H1 (cell line): ENCODE measurements at regions not wholly inside any gene's neighbourhood (a gene's known extent, or its start where the extent isn't known, plus 50 kb on each side); places are given as distances from the start of the nearest gene placed in this dataset.

Experiments used
- CTCF ChIA-PET: fragments of 300-600 bp; sonication (Branson Sonifier 250); formaldehyde crosslinking; loops from one replicate; lab custom pipeline; 2021; ENCODE audit not compliant: partially characterized antibody; lab: Charles Lee
- POLR2A ChIA-PET: fragments of 300-600 bp; sonication (Branson Sonifier 250); formaldehyde crosslinking; loops from one replicate; lab custom pipeline; 2021; ENCODE audit warnings: inconsistent platforms; ENCODE audit not compliant: partially characterized antibody; lab: Charles Lee
- DNase-seq, 2 experiments: peaks; one replicate each; pipeline versions ENCODE4 v3.0.0 to v3.0.0-alpha.2; 2010 to 2022; ENCODE audit warnings: low spot score in 2 of 2, low read depth in 1 of 2, mixed read lengths in 1 of 2
- FAIRE-seq: peaks from 2 replicates; lab custom pipeline; 2011; peaks lifted over from hg19 to GRCh38; lab: Jason Lieb, UNC
- H2AFZ ChIP-seq: 2 replicates; pipeline ENCODE4 v1.8.1; 2012; ENCODE audit warnings: low read length, inconsistent platforms
- H2AK5ac ChIP-seq: 2 replicates; pipeline ENCODE4 v1.6.1; 2013; ENCODE audit warnings: low read depth, low read length
- H2BK120ac ChIP-seq: replicated peaks from 2 replicates; pipeline ENCODE3; 2013; ENCODE audit warnings: low read depth, low read length, inconsistent platforms
- H2BK12ac ChIP-seq: 2 replicates; pipeline ENCODE4 v1.6.1; 2013; ENCODE audit warnings: low read depth, low read length
- H2BK15ac ChIP-seq: 2 replicates; pipeline ENCODE4 v1.6.1; 2013; ENCODE audit warnings: low read length
- H2BK20ac ChIP-seq: 2 replicates; pipeline ENCODE4 v1.6.1; 2013; ENCODE audit warnings: low read length
- H2BK5ac ChIP-seq: 2 replicates; pipeline ENCODE4 v1.6.1; 2013; ENCODE audit warnings: low read depth, low read length
- H3K14ac ChIP-seq: 2 replicates; pipeline ENCODE4 v1.6.1; 2013; ENCODE audit warnings: inconsistent platforms; ENCODE audit not compliant: insufficient read length
- H3K18ac ChIP-seq: 2 replicates; pipeline ENCODE4 v1.6.1; 2013; ENCODE audit warnings: low read length; ENCODE audit errors: extremely low read depth
- H3K23ac ChIP-seq: 2 replicates; pipeline ENCODE4 v1.6.1; 2013; ENCODE audit warnings: inconsistent platforms; ENCODE audit not compliant: insufficient read length
- H3K23me2 ChIP-seq: 2 replicates; pipeline ENCODE4 v1.6.1; 2013; ENCODE audit warnings: low read depth, low read length
- H3K27ac ChIP-seq: 2 replicates; pipeline ENCODE4 v1.6.1; 2011; ENCODE audit warnings: low read depth, low read length, inconsistent platforms
- H3K27me3 ChIP-seq, 4 experiments: replicated peaks in 1 of 4; 1 replicate in 1 of 4; 2 replicates in 3 of 4; pipeline versions ENCODE4 v1.6.1 to v1.8.1; 2011 to 2013; ENCODE audit warnings: low read length in 3 of 4, mild to moderate bottlenecking in 3 of 4, inconsistent platforms in 2 of 4, mixed read lengths in 2 of 4, moderate library complexity in 1 of 4; ENCODE audit not compliant: control insufficient read depth in 3 of 4, insufficient read depth in 3 of 4; ENCODE audit errors: extremely low read depth in 1 of 4
- H3K36me3 ChIP-seq, 4 experiments: 2 replicates each; pipeline versions ENCODE4 v1.6.1 to v1.8.1; 2011 to 2013; ENCODE audit warnings: mild to moderate bottlenecking in 4 of 4, low read length in 3 of 4, moderate library complexity in 2 of 4, control low read depth in 1 of 4, inconsistent platforms in 1 of 4; ENCODE audit not compliant: insufficient read depth in 4 of 4, control insufficient read depth in 2 of 4
- H3K4ac ChIP-seq: replicated peaks from 2 replicates; pipeline ENCODE3; 2013; ENCODE audit warnings: low read length, low read depth, mixed read lengths, inconsistent platforms; ENCODE audit not compliant: insufficient read length
- H3K4me1 ChIP-seq, 4 experiments: replicated peaks in 1 of 4; 1 replicate in 1 of 4; 2 replicates in 3 of 4; pipeline versions ENCODE4 v1.6.1 to v1.8.1; 2011 to 2013; ENCODE audit warnings: low read length in 3 of 4, inconsistent platforms in 2 of 4, mixed read lengths in 1 of 4; ENCODE audit not compliant: insufficient read depth in 4 of 4, control insufficient read depth in 3 of 4
- H3K4me2 ChIP-seq, 2 experiments: 2 replicates each; pipeline versions ENCODE4 v1.6.1 to v1.8.1; 2011 to 2013; ENCODE audit warnings: low read depth in 2 of 2, low read length in 2 of 2, control low read depth in 1 of 2, inconsistent platforms in 1 of 2, mild to moderate bottlenecking in 1 of 2; ENCODE audit not compliant: insufficient read depth in 1 of 2
- H3K4me3 ChIP-seq, 4 experiments: fragments of 200-600, 300-600 bp in 1 of 4; sonication (generic), shearing (Covaris generic), sonication (Bioruptor Twin) in 1 of 4; 2 replicates each; pipeline versions ENCODE4 v1.5.1 to v1.8.1; 2011 to 2016; ENCODE audit warnings: low read length in 4 of 4, low read depth in 3 of 4, control low read depth in 2 of 4, inconsistent platforms in 2 of 4, mild to moderate bottlenecking in 2 of 4, mixed read lengths in 1 of 4, moderate library complexity in 1 of 4; ENCODE audit not compliant: insufficient read depth in 2 of 4; ENCODE audit errors: extremely low read depth in 1 of 4
- H3K56ac ChIP-seq: replicated peaks from 2 replicates; pipeline ENCODE3; 2013; ENCODE audit warnings: low read depth, mild to moderate bottlenecking, mixed read lengths, low read length, inconsistent platforms; ENCODE audit not compliant: insufficient read length
- H3K79me1 ChIP-seq: 2 replicates; pipeline ENCODE4 v1.6.1; 2013; ENCODE audit warnings: low read depth, low read length, control low read depth
- H3K79me2 ChIP-seq, 2 experiments: 2 replicates each; pipeline versions ENCODE4 v1.6.1 to v1.8.1; 2012 to 2013; ENCODE audit warnings: low read length in 2 of 2, mild to moderate bottlenecking in 2 of 2, inconsistent platforms in 1 of 2; ENCODE audit not compliant: insufficient read depth in 2 of 2, control insufficient read depth in 1 of 2
- H3K9ac ChIP-seq, 4 experiments: replicated peaks in 1 of 4; 1 replicate in 1 of 4; 2 replicates in 3 of 4; pipeline versions ENCODE4 v1.6.1 to v1.8.1; 2011 to 2013; ENCODE audit warnings: low read depth in 3 of 4, low read length in 3 of 4, control low read depth in 2 of 4, mild to moderate bottlenecking in 2 of 4, moderate library complexity in 2 of 4, inconsistent platforms in 1 of 4; ENCODE audit errors: extremely low read depth in 1 of 4
- H3K9me3 ChIP-seq, 2 experiments: 2 replicates each; pipeline versions ENCODE4 v1.6.1 to v1.8.1; 2012 to 2013; ENCODE audit warnings: mild to moderate bottlenecking in 2 of 2, moderate library complexity in 2 of 2, control low read depth in 1 of 2, inconsistent platforms in 1 of 2, low read depth in 1 of 2, low read length in 1 of 2, mixed read lengths in 1 of 2; ENCODE audit not compliant: insufficient read depth in 2 of 2
- H4K20me1 ChIP-seq, 2 experiments: replicated peaks in 1 of 2; 2 replicates each; pipeline versions ENCODE3 to v1.8.1; 2011 to 2013; ENCODE audit warnings: inconsistent platforms in 2 of 2, low read length in 2 of 2, mild to moderate bottlenecking in 1 of 2; ENCODE audit not compliant: insufficient read depth in 2 of 2, control insufficient read depth in 1 of 2
- H4K5ac ChIP-seq: 2 replicates; pipeline ENCODE4 v1.6.1; 2013; ENCODE audit warnings: low read length, low read depth, mixed read lengths, inconsistent platforms; ENCODE audit not compliant: insufficient read length
- H4K8ac ChIP-seq: 2 replicates; pipeline ENCODE4 v1.8.0; 2013; ENCODE audit warnings: mild to moderate bottlenecking, moderate library complexity, low read length, inconsistent platforms; ENCODE audit not compliant: insufficient read depth; ENCODE audit errors: extremely low read depth
- H4K91ac ChIP-seq: replicated peaks from 2 replicates; pipeline ENCODE3; 2013; ENCODE audit warnings: low read length, mixed read lengths, inconsistent platforms; ENCODE audit not compliant: insufficient read length
- ASH2L ChIP-seq: fragments of 200-600, 300-600 bp; sonication (generic); IDR thresholded peaks from one replicate; pipeline ENCODE4 v1.7.1; 2017; ENCODE audit warnings: low read length
- BCL11A ChIP-seq, 2 experiments: IDR thresholded peaks; one replicate each; pipeline ENCODE4 v1.6.1; 2011; ENCODE audit warnings: low read depth in 2 of 2, low read length in 2 of 2, mild to moderate bottlenecking in 2 of 2
- CEBPB ChIP-seq: IDR thresholded peaks from 2 replicates; pipeline ENCODE4 v1.6.1; 2012; ENCODE audit warnings: low read depth, low read length
- CHD2 ChIP-seq: IDR thresholded peaks from 2 replicates; pipeline ENCODE4 v1.6.1; 2012; ENCODE audit warnings: low read length, improper control_type of control experiment
- JUN ChIP-seq: IDR thresholded peaks from 2 replicates; pipeline ENCODE4 v1.6.1; 2011; ENCODE audit warnings: low read depth, mild to moderate bottlenecking, improper control_type of control experiment, low read length
- KDM4A ChIP-seq: IDR thresholded peaks from one replicate; pipeline ENCODE4 v1.7.1; 2012; ENCODE audit warnings: low read depth, mild to moderate bottlenecking, moderate library complexity, low read length, inconsistent platforms; ENCODE audit not compliant: severe bottlenecking
- MAFK ChIP-seq: IDR thresholded peaks from 2 replicates; pipeline ENCODE4 v1.6.1; 2012; ENCODE audit warnings: low read depth, mild to moderate bottlenecking, improper control_type of control experiment, low read length
- RBBP5 ChIP-seq: IDR thresholded peaks from 2 replicates; pipeline ENCODE4 v1.7.1; 2012; ENCODE audit warnings: low read depth, mild to moderate bottlenecking, inconsistent platforms, low read length, moderate library complexity, borderline replicate concordance
- SAP30 ChIP-seq: fragments of 300-600 bp; sonication (generic); IDR thresholded peaks from 2 replicates; pipeline ENCODE4 v1.7.1; 2012; ENCODE audit warnings: low read length, moderate library complexity, mild to moderate bottlenecking, inconsistent platforms; ENCODE audit not compliant: insufficient read depth, insufficient replicate concordance
- SIN3A ChIP-seq, 2 experiments: IDR thresholded peaks in 1 of 2; conservative IDR thresholded peaks in 1 of 2; 2 replicates each; pipeline ENCODE4 v1.6.1; 2011 to 2012; ENCODE audit warnings: low read length in 2 of 2, improper control_type of control experiment in 1 of 2, low read depth in 1 of 2, mild to moderate bottlenecking in 1 of 2
- SIRT6 ChIP-seq: IDR thresholded peaks from one replicate; pipeline ENCODE4 v1.7.1; 2012; ENCODE audit warnings: low read length, inconsistent platforms
- TAF7 ChIP-seq: optimal IDR thresholded peaks from 2 replicates; pipeline ENCODE3; 2011; ENCODE audit warnings: low read depth, mild to moderate bottlenecking, inconsistent platforms, low read length, moderate library complexity, borderline replicate concordance
- WGBS, 2 experiments: shearing (Covaris generic) in 1 of 2; methylation state at CpG; one replicate each; pipeline versions ENCODE4 v1.1.6 to v1.1.7; 2013 to 2015; ENCODE audit warnings: low lambda C conversion rate in 2 of 2, mixed read lengths in 2 of 2, inconsistent platforms in 1 of 2, low coverage in 1 of 2, missing lambda C conversion rate in 1 of 2; ENCODE audit not compliant: insufficient replicate concordance in 2 of 2, insufficient coverage in 1 of 2, insufficient read length in 1 of 2; ENCODE audit errors: extremely low coverage in 1 of 2, missing lambda C conversion rate in 1 of 2; 5-methylcytosine and 5-hydroxymethylcytosine counted together
- TF ChIP-seq, protein P1 (sequence below), 3 experiments: IDR thresholded peaks; 1 replicate in 2 of 3; 2 replicates in 1 of 3; pipeline versions ENCODE4 v1.5.1 to v1.6.1; 2011; ENCODE audit warnings: low read length in 3 of 3, mild to moderate bottlenecking in 3 of 3, inconsistent platforms in 2 of 3, low read depth in 1 of 3, moderate library complexity in 1 of 3; ENCODE audit not compliant: insufficient read depth in 1 of 3; ENCODE audit errors: control extremely low read depth in 1 of 3

GRCh38 chr7:45443263-45443662 lies 130.9 kb upstream of the ADCY1 start:
- H3K9ac ChIP-seq: no peak overlapping the region
- H4K91ac ChIP-seq: no peak overlapping the region
- no peak overlapping the region for H4K8ac ChIP-seq
- ChIA-PET CTCF (no interaction called here), POLR2A (no interaction called here)
- H3K23me2 ChIP-seq: no peaks in the 10 kb centered on the region
- no peaks in the 10 kb centered on the region for H3K27me3 ChIP-seq
- H3K4me1 ChIP-seq: no peaks in the 10 kb centered on the region
- H2BK20ac ChIP-seq: no peak overlapping the region
- H3K18ac ChIP-seq: no peak overlapping the region
- no peaks in the 10 kb centered on the region; a peak in 1 of 4 replicates for H3K9me3 ChIP-seq
- no peak overlapping the region for H3K4me3 ChIP-seq
- no peak overlapping the region for H3K14ac ChIP-seq
- DNase-seq: no peak
- no peak overlapping the region for H2BK120ac ChIP-seq
- H3K4ac ChIP-seq: no peak overlapping the region
- H3K27ac ChIP-seq: no peak overlapping the region
- H3K56ac ChIP-seq: no peak overlapping the region
- H4K5ac ChIP-seq: no peak overlapping the region
- no peaks in the 10 kb centered on the region for H3K79me1 ChIP-seq
- no peaks in the 10 kb centered on the region for H3K79me2 ChIP-seq
- no peak overlapping the region for H2BK5ac ChIP-seq
- FAIRE-seq: no peak
- no peak overlapping the region for H2BK15ac ChIP-seq
- no peak overlapping the region for H2AK5ac ChIP-seq
- no peaks in the 10 kb centered on the region for H3K36me3 ChIP-seq
- H2AFZ ChIP-seq: no peak overlapping the region
- H3K23ac ChIP-seq: no peak overlapping the region
- no peaks in the 10 kb centered on the region for H4K20me1 ChIP-seq
- H2BK12ac ChIP-seq: no peak overlapping the region
- no peak overlapping the region for H3K4me2 ChIP-seq
- WGBS, 2 experiments: 88% methylated on average over 1 of the region's 1 CpG; no CpG with 5 or more reads in 1 of the 2 experiments
- TF ChIP-seq CEBPB (no peak), TAF7 (no peak), JUN (no peak), ASH2L (no peak), CHD2 (no peak), BCL11A (IDR thresholded peaks at IDR 0.05; ENCODE audit: low read depth in 2 of 2, low read length in 2 of 2) (no peak), SIRT6 (no peak), KDM4A (no peak), RBBP5 (no peak), SIN3A (conservative IDR thresholded peaks at IDR 0.05 in 1 of 2, IDR thresholded peaks at IDR 0.05 in 1 of 2; ENCODE audit: low read depth in 1 of 2, low read length in 2 of 2) (no peak), MAFK (no peak), SAP30 (no peak)
- TF ChIP-seq, protein P1, sequence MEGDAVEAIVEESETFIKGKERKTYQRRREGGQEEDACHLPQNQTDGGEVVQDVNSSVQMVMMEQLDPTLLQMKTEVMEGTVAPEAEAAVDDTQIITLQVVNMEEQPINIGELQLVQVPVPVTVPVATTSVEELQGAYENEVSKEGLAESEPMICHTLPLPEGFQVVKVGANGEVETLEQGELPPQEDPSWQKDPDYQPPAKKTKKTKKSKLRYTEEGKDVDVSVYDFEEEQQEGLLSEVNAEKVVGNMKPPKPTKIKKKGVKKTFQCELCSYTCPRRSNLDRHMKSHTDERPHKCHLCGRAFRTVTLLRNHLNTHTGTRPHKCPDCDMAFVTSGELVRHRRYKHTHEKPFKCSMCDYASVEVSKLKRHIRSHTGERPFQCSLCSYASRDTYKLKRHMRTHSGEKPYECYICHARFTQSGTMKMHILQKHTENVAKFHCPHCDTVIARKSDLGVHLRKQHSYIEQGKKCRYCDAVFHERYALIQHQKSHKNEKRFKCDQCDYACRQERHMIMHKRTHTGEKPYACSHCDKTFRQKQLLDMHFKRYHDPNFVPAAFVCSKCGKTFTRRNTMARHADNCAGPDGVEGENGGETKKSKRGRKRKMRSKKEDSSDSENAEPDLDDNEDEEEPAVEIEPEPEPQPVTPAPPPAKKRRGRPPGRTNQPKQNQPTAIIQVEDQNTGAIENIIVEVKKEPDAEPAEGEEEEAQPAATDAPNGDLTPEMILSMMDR (IDR thresholded peaks at IDR 0.05; ENCODE audit: control extremely low read depth in 1 of 3, insufficient read depth in 1 of 3, low read depth in 1 of 3, low read length in 3 of 3): no peak
